OCI-LY7 (cell line): ENCODE measurements at regions not wholly inside any gene's neighbourhood (a gene's known extent, or its start where the extent isn't known, plus 50 kb on each side); places are given as distances from the start of the nearest gene placed in this dataset.

Experiments
- BruUV-seq: library from RNA; stranded (reverse); fragments of 400-500 nt; replicated peaks from 2 replicates; lab custom pipeline; 2021; lab: Mats Ljungman, UMichigan
- CTCF ChIA-PET: fragments of 300-600 bp; sonication (Branson Sonifier 250); formaldehyde crosslinking; loops from one replicate; lab custom pipeline; 2022; ENCODE audit warnings: antibody characterized with exemption; ENCODE audit not compliant: unreplicated experiment; lab: Charles Lee
- POLR2A ChIA-PET: fragments of 300-600 bp; sonication (Branson Sonifier 250); formaldehyde crosslinking; loops from one replicate; lab custom pipeline; 2022; ENCODE audit warnings: antibody characterized with exemption; lab: Charles Lee
- DNase-seq: peaks from one replicate; pipeline ENCODE4 v3.0.0-alpha.2; 2015; ENCODE audit warnings: low spot score
- H2AFZ ChIP-seq: fragments of 200-600 bp; sonication (generic), shearing (Covaris generic); 2 replicates; pipeline ENCODE4 v1.6.1; 2014; ENCODE audit warnings: mild to moderate bottlenecking, antibody characterized with exemption, low read length, moderate library complexity
- H3K27ac ChIP-seq: fragments of 200-600 bp; sonication (generic); 2 replicates; pipeline ENCODE4 v1.5.1; 2014; ENCODE audit warnings: mixed run types, low read depth, mild to moderate bottlenecking, moderate library complexity, low read length, inconsistent platforms; ENCODE audit not compliant: poor library complexity, severe bottlenecking
- H3K36me3 ChIP-seq: fragments of 200-600 bp; sonication (generic); 2 replicates; pipeline ENCODE4 v1.6.1; 2014; ENCODE audit warnings: mild to moderate bottlenecking, antibody characterized with exemption, low read length, moderate library complexity, mixed read lengths; ENCODE audit not compliant: insufficient read depth
- H3K4me1 ChIP-seq: fragments of 200-600 bp; sonication (generic); 2 replicates; pipeline ENCODE4 v1.5.1; 2014; ENCODE audit warnings: mild to moderate bottlenecking, low read length; ENCODE audit not compliant: insufficient read depth, poor library complexity, severe bottlenecking
- H3K4me2 ChIP-seq: fragments of 200-600 bp; sonication (generic); 2 replicates; pipeline ENCODE4 v1.6.1; 2014; ENCODE audit warnings: mild to moderate bottlenecking, low read length
- H3K4me3 ChIP-seq: fragments of 200-600 bp; sonication (generic); 2 replicates; pipeline ENCODE4 v1.5.1; 2014; ENCODE audit warnings: mild to moderate bottlenecking, low read depth, low read length; ENCODE audit not compliant: poor library complexity, severe bottlenecking
- H3K79me2 ChIP-seq: fragments of 200-600 bp; sonication (generic); 2 replicates; pipeline ENCODE4 v1.6.1; 2016; ENCODE audit warnings: low read depth, mild to moderate bottlenecking, low read length, moderate library complexity, mixed read lengths; ENCODE audit not compliant: insufficient read depth
- H3K9me2 ChIP-seq: fragments of 200-600 bp; sonication (generic); 2 replicates; pipeline ENCODE4 v1.6.1; 2016; ENCODE audit warnings: mild to moderate bottlenecking, low read length, mixed read lengths; ENCODE audit not compliant: insufficient read depth
- H3K9me3 ChIP-seq: fragments of 200-600 bp; sonication (generic); 2 replicates; pipeline ENCODE4 v1.6.1; 2014; ENCODE audit warnings: mild to moderate bottlenecking, mixed run types, low read length, mixed read lengths
- H4K20me1 ChIP-seq: fragments of 200-600 bp; sonication (generic); 2 replicates; pipeline ENCODE4 v1.6.1; 2014; ENCODE audit warnings: mild to moderate bottlenecking, antibody characterized with exemption, low read length, moderate library complexity, mixed read lengths; ENCODE audit not compliant: insufficient read depth
- EZH2phosphoT487 ChIP-seq: fragments of 200-600 bp; sonication (generic); IDR thresholded peaks from 2 replicates; pipeline ENCODE4 v1.6.1; 2018; ENCODE audit warnings: low read depth, borderline replicate concordance, mild to moderate bottlenecking, mixed run types, antibody characterized with exemption, low read length, moderate library complexity, mixed read lengths
- intact Hi-C: fragments of 100-400 bp; cut with micrococcal nuclease; formaldehyde crosslinking; loops from one replicate; pipeline ENCODE4 v1.10.0; 2022; ENCODE audit not compliant: unreplicated experiment
- TF ChIP-seq, protein P1 (sequence below): fragments of 200-600 bp; sonication (generic); conservative IDR thresholded peaks from 2 replicates; pipeline ENCODE4 v1.5.1; 2014; ENCODE audit warnings: mild to moderate bottlenecking, antibody characterized with exemption, low read length, moderate library complexity, mixed read lengths

DNA sequence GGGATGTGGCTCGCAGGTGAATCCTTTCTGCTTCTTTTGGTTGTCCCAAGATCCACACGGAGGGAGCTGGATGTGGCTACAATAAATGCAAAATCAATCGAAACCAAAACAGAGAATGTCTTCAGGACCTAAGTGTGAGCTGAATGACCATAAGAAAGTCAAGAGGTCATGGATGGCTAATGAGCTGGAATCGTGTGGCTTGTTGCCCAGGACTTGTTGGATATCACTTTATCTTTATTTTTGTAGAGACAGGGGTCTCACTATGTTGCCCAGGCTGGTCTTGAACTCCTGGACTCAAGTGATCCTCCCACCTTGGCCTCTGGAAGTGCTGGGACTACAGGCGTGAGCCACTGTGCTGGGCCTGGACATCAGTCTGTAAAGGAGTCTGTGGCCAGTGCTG lies 326.8 kb upstream of the N4BP1 start:
- no peaks in the 10 kb centered on the region for H3K4me1 ChIP-seq
- H3K9me2 ChIP-seq, result no peaks in the 10 kb centered on the region
- TF ChIP-seq EZH2phosphoT487, result no peak
- TF ChIP-seq, protein P1, sequence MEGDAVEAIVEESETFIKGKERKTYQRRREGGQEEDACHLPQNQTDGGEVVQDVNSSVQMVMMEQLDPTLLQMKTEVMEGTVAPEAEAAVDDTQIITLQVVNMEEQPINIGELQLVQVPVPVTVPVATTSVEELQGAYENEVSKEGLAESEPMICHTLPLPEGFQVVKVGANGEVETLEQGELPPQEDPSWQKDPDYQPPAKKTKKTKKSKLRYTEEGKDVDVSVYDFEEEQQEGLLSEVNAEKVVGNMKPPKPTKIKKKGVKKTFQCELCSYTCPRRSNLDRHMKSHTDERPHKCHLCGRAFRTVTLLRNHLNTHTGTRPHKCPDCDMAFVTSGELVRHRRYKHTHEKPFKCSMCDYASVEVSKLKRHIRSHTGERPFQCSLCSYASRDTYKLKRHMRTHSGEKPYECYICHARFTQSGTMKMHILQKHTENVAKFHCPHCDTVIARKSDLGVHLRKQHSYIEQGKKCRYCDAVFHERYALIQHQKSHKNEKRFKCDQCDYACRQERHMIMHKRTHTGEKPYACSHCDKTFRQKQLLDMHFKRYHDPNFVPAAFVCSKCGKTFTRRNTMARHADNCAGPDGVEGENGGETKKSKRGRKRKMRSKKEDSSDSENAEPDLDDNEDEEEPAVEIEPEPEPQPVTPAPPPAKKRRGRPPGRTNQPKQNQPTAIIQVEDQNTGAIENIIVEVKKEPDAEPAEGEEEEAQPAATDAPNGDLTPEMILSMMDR, result no peak
- no peaks in the 10 kb centered on the region for H3K36me3 ChIP-seq
- POLR2A ChIA-PET, result interaction anchor here (1.4 kb wide), 1 partner anchor 9 kb away, joined by 4 read pairs; no protein-coding TSS in a partner anchor
- no peaks in the 10 kb centered on the region for H4K20me1 ChIP-seq
- no peak for DNase-seq
- no peak overlapping the region for H3K4me3 ChIP-seq
- peaks cover 11% of the 10 kb centered on the region; the same call in 1 of the 2 replicates for H3K9me3 ChIP-seq
- H3K27ac ChIP-seq, result no peak overlapping the region
- H3K4me2 ChIP-seq, result no peak overlapping the region
- no peaks in the 10 kb centered on the region for H3K79me2 ChIP-seq
- CTCF ChIA-PET, result no interaction called here
- no TSS peak for BruUV-seq
- intact Hi-C loops, result no loop called here
- H2AFZ ChIP-seq, result no peak overlapping the region

DNA sequence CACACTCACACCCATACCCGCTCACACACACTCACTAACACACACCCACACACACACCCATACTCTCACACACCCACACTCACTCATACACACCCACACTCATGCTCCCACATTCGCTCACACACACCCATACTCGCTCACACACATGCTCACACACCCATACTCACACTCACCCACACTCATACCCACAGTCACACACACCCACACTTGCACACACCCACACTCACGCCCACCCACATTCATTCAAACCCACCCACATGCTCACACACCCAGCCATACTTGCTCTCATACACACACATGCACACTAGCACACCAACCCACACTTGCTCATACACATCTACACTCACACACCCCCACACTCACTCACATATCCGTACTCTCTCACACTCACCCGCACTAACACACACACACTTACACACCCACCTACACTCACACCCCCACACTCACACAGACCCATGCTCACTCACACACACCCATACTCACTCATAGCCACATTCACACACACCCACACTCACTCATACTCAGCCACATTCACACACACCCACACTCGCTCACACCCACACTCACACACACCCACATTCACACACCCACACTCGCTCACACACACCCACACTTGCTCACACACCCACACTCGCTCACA lies 322.4 kb upstream of the N4BP1 start:
- Histone ChIP-seq H3K9me3 (peaks cover 25% of the 10 kb centered on the region; the same call in 1 of the 2 replicates), H3K79me2 (no peaks in the 10 kb centered on the region), H3K9me2 (no peaks in the 10 kb centered on the region), H3K27ac (no peak overlapping the region), H3K4me1 (no peaks in the 10 kb centered on the region), H3K36me3 (no peaks in the 10 kb centered on the region), H4K20me1 (no peaks in the 10 kb centered on the region), H2AFZ (no peak overlapping the region), H3K4me2 (no peak overlapping the region), H3K4me3 (no peak overlapping the region)
- no peak for DNase-seq
- POLR2A ChIA-PET, result interaction anchor here (1.4 kb wide), 1 partner anchor 24 kb away, joined by 3 read pairs; no protein-coding TSS in a partner anchor
- intact Hi-C loops, result no loop called here
- BruUV-seq, result no TSS peak
- TF ChIP-seq, protein P1, result no peak
- no peak for TF ChIP-seq EZH2phosphoT487
- CTCF ChIA-PET, result no interaction called here

DNA sequence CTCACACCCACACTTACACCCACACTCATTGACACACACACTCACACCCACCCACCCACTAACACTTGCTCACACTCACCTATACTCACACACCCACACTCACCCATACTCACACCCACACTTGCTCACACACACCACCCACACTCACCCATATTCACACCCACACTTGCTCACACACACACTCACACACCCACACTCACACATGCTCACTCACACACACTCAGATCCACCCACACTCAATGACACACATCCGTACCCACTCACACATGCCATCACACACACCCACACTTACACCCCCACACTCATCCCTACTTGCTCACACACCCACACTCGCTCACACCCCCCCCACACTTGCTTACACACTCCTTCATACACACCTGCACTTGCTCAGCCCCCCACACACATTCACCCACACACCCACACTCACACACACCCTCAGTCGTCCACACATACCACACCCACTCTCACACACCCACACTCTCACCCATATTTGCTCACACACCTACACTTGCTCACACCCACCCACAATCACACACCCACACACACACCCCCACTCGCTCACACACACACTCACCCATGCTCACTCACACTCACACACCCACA lies 321.1 kb upstream of the N4BP1 start:
- no peak overlapping the region for H2AFZ ChIP-seq
- H3K4me1 ChIP-seq, result no peaks in the 10 kb centered on the region
- intact Hi-C loops, result no loop called here
- no peak overlapping the region for H3K27ac ChIP-seq
- POLR2A ChIA-PET, result no interaction called here
- H3K9me2 ChIP-seq, result no peaks in the 10 kb centered on the region
- no TSS peak for BruUV-seq
- no peaks in the 10 kb centered on the region for H3K36me3 ChIP-seq
- H3K4me2 ChIP-seq, result no peak overlapping the region
- peaks cover 25% of the 10 kb centered on the region; the same call in 1 of the 2 replicates for H3K9me3 ChIP-seq
- DNase-seq, result no peak
- H3K4me3 ChIP-seq, result no peak overlapping the region
- CTCF ChIA-PET, result no interaction called here
- no peak for TF ChIP-seq EZH2phosphoT487
- TF ChIP-seq, protein P1, result no peak
- H4K20me1 ChIP-seq, result no peaks in the 10 kb centered on the region
- no peaks in the 10 kb centered on the region for H3K79me2 ChIP-seq
